SK-N-MC (cell line): ENCODE measurements at regions not wholly inside any gene's neighbourhood (a gene's known extent, or its start where the extent isn't known, plus 50 kb on each side); places are given as distances from the start of the nearest gene placed in this dataset.

Experiments used
- EZH2 ChIP-seq: fragments of 200-600 bp; sonication (generic); IDR thresholded peaks from one replicate; pipeline ENCODE4 v1.6.1; 2017; ENCODE audit warnings: antibody characterized with exemption
- FOXP2 ChIP-seq: optimal IDR thresholded peaks from 2 replicates; pipeline ENCODE3; 2011; ENCODE audit warnings: mild to moderate bottlenecking, moderate library complexity; ENCODE audit not compliant: insufficient read depth; ENCODE audit errors: extremely low read length, control extremely low read depth
- POLR2AphosphoS5 ChIP-seq: IDR thresholded peaks from 2 replicates; pipeline ENCODE4 v1.6.1; 2012; ENCODE audit warnings: mild to moderate bottlenecking, low read depth, low read length, borderline replicate concordance

GRCh38 chr5:171676286-171676944 lies 109.2 kb upstream of the SMIM23 start:
- no peak for TF ChIP-seq POLR2AphosphoS5
- no peak for TF ChIP-seq EZH2
- no peak for TF ChIP-seq FOXP2
